ENCODE measurements at regions not wholly inside any gene's neighbourhood (a gene's known extent, or its start where the extent isn't known, plus 50 kb on each side); places are given as distances from the start of the nearest gene placed in this dataset.

- CTCF ChIA-PET (ENCODE audit: low intra/inter-chr PET ratio, low total read pairs), result no interaction called here
- Histone ChIP-seq H3K4me2 (ENCODE audit: low read depth, low read length) (no peak overlapping the region), H3K79me2 (ENCODE audit: insufficient read depth, low read length) (no peaks in the 10 kb centered on the region), H2AFZ (ENCODE audit: low read length) (no peak overlapping the region), H3K36me3 (replicated peaks in 1 of 2; ENCODE audit: control insufficient read depth in 1 of 2, insufficient read depth in 2 of 2, low read length in 2 of 2) (no peaks in the 10 kb centered on the region), H3K9me3 (ENCODE audit: low read length) (no peaks in the 10 kb centered on the region), H3K27me3 (ENCODE audit: control insufficient read depth in 1 of 2, insufficient read depth in 2 of 2, low read length in 2 of 2) (no peaks in the 10 kb centered on the region), H4K20me1 (ENCODE audit: insufficient read depth, low read length) (no peaks in the 10 kb centered on the region), H3K9ac (ENCODE audit: insufficient read depth, low read depth, low read length) (no peak overlapping the region), H3K27ac (ENCODE audit: extremely low read length, insufficient read depth, low read length) (no peak overlapping the region), H3K4me1 (ENCODE audit: insufficient read depth, low read length) (no peaks in the 10 kb centered on the region), H3K4me3 (replicated peaks in 1 of 3; ENCODE audit: insufficient read depth in 1 of 3, low read depth in 2 of 3, low read length in 3 of 3) (no peak overlapping the region)
- DNase-seq (ENCODE audit: low spot score) (no peak), FAIRE-seq (no peak), ATAC-seq (no peak)
- POLR2A ChIA-PET, result no interaction called here
- BruUV-seq (replicated peaks), result no TSS peak
- in situ Hi-C loops (cut with HindIII; ENCODE audit: extremely low pct_ligation_motif_present, low pct_unique_long_range_greater_than_20kb), result no loop called here
- intact Hi-C loops (cut with micrococcal nuclease; ENCODE audit: unreplicated experiment), result no loop called here
- TF ChIP-seq, protein P1, sequence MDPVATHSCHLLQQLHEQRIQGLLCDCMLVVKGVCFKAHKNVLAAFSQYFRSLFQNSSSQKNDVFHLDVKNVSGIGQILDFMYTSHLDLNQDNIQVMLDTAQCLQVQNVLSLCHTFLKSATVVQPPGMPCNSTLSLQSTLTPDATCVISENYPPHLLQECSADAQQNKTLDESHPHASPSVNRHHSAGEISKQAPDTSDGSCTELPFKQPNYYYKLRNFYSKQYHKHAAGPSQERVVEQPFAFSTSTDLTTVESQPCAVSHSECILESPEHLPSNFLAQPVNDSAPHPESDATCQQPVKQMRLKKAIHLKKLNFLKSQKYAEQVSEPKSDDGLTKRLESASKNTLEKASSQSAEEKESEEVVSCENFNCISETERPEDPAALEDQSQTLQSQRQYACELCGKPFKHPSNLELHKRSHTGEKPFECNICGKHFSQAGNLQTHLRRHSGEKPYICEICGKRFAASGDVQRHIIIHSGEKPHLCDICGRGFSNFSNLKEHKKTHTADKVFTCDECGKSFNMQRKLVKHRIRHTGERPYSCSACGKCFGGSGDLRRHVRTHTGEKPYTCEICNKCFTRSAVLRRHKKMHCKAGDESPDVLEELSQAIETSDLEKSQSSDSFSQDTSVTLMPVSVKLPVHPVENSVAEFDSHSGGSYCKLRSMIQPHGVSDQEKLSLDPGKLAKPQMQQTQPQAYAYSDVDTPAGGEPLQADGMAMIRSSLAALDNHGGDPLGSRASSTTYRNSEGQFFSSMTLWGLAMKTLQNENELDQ (CRISPR knock-in tag; IDR thresholded peaks at IDR 0.05; ENCODE audit: borderline replicate concordance), result no peak
- TF ChIP-seq, protein P2, sequence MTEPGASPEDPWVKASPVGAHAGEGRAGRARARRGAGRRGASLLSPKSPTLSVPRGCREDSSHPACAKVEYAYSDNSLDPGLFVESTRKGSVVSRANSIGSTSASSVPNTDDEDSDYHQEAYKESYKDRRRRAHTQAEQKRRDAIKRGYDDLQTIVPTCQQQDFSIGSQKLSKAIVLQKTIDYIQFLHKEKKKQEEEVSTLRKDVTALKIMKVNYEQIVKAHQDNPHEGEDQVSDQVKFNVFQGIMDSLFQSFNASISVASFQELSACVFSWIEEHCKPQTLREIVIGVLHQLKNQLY (CRISPR knock-in tag; IDR thresholded peaks at IDR 0.05), result no peak
- TF ChIP-seq MTERF4 (CRISPR knock-in tag; IDR thresholded peaks at IDR 0.05) (no peak), ZNF776 (CRISPR knock-in tag; IDR thresholded peaks at IDR 0.05) (no peak), PBX3 (CRISPR knock-in tag; IDR thresholded peaks at IDR 0.05; ENCODE audit: borderline replicate concordance) (no peak), MTF1 (CRISPR knock-in tag; IDR thresholded peaks at IDR 0.05) (no peak), NBN (conservative IDR thresholded peaks at IDR 0.05) (no peak), ZNF44 (CRISPR knock-in tag; IDR thresholded peaks at IDR 0.05) (no peak), MTA1 (CRISPR knock-in tag; IDR thresholded peaks at IDR 0.05; ENCODE audit: borderline replicate concordance) (no peak), HNRNPUL1 (IDR thresholded peaks at IDR 0.05; ENCODE audit: low read depth, low read length) (no peak), ZNF589 (CRISPR knock-in tag; conservative IDR thresholded peaks at IDR 0.05) (no peak), NPAS2 (CRISPR knock-in tag; IDR thresholded peaks at IDR 0.05; ENCODE audit: borderline replicate concordance) (no peak), ZC3H4 (CRISPR knock-in tag; IDR thresholded peaks at IDR 0.05; ENCODE audit: borderline replicate concordance) (no peak)
These were observed 594.0 kb upstream of the LINC00305 start for GRCh38 chr18:64742898-64743297.
